ENCODE measurements at regions not wholly inside any gene's neighbourhood (a gene's known extent, or its start where the extent isn't known, plus 50 kb on each side); places are given as distances from the start of the nearest gene placed in this dataset.

DNA sequence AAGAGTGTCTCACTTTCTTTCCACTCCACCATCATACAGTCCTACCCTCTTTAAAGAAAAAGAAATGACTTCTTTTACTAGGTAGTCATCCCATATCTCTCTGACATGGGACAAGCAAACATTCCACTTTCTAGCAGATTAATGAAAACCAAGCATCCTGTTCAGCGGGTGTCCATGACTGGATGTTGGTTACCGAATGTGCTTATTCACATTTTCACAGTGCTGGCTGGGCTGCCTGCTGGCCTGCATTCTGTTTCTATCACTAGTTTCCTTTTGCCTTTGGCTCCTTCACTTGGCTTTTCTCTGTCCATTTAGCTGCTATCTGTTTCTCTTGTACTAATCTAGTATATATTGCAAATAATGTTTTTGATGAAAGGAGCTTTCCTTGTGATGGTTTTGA is 598.4 kb downstream of the RWDD3 start:
- TF ChIP-seq, protein P1, sequence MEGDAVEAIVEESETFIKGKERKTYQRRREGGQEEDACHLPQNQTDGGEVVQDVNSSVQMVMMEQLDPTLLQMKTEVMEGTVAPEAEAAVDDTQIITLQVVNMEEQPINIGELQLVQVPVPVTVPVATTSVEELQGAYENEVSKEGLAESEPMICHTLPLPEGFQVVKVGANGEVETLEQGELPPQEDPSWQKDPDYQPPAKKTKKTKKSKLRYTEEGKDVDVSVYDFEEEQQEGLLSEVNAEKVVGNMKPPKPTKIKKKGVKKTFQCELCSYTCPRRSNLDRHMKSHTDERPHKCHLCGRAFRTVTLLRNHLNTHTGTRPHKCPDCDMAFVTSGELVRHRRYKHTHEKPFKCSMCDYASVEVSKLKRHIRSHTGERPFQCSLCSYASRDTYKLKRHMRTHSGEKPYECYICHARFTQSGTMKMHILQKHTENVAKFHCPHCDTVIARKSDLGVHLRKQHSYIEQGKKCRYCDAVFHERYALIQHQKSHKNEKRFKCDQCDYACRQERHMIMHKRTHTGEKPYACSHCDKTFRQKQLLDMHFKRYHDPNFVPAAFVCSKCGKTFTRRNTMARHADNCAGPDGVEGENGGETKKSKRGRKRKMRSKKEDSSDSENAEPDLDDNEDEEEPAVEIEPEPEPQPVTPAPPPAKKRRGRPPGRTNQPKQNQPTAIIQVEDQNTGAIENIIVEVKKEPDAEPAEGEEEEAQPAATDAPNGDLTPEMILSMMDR (IDR thresholded peaks at IDR 0.05), result no peak
- TF ChIP-seq POLR2A (IDR thresholded peaks at IDR 0.05), result no peak
